Stimulated activated CD8-positive, alpha-beta memory T cell treated with anti-CD3 and anti-CD28 coated beads, Interleukin-12 subunit alpha, Interleukin-12 subunit beta, amount 100 ng/mL, for 24 hours (primary cell): ENCODE measurements at regions not wholly inside any gene's neighbourhood (a gene's known extent, or its start where the extent isn't known, plus 50 kb on each side); places are given as distances from the start of the nearest gene placed in this dataset.

Experiments
- DNase-seq: peaks from one replicate; pipeline ENCODE4 v3.0.0-alpha.2; 2020; ENCODE audit errors: extremely low read depth

- DNase-seq = no peak
Observed at GRCh38 chr2:40507432-40507831, 55.5 kb upstream of the SLC8A1 start.

GRCh38 chr2:40510304-40510703, 58.4 kb upstream of the SLC8A1 start:
- no peak for DNase-seq

- DNase-seq = no peak
Observed at GRCh38 chr2:40511661-40512213, 59.8 kb upstream of the SLC8A1 start.

- DNase-seq = no peak
Observed at GRCh38 chr2:40512256-40512655, 60.4 kb upstream of the SLC8A1 start.

GRCh38 chr2:40513201-40513600, 61.3 kb upstream of the SLC8A1 start:
- no peak for DNase-seq

- no peak for DNase-seq
Observed at GRCh38 chr2:40516604-40517003, 64.7 kb upstream of the SLC8A1 start.

GRCh38 chr2:40528564-40528963, 76.7 kb upstream of the SLC8A1 start:
- no peak for DNase-seq

- DNase-seq = no peak
Observed at GRCh38 chr2:40531359-40531758, 79.5 kb upstream of the SLC8A1 start.

- no peak for DNase-seq
Observed at GRCh38 chr2:40534528-40534927, 82.6 kb upstream of the SLC8A1 start.

GRCh38 chr2:40535972-40536371, 84.1 kb upstream of the SLC8A1 start:
- DNase-seq = no peak

- no peak for DNase-seq
Observed at GRCh38 chr2:40540026-40540425, 88.1 kb upstream of the SLC8A1 start.

GRCh38 chr2:40543381-40543780, 91.5 kb upstream of the SLC8A1 start:
- DNase-seq = no peak

GRCh38 chr2:40544072-40544471, 92.2 kb upstream of the SLC8A1 start:
- DNase-seq = no peak

- no peak for DNase-seq
Observed at GRCh38 chr2:40545645-40546044, 93.8 kb upstream of the SLC8A1 start.

- no peak for DNase-seq
Observed at GRCh38 chr2:40546439-40547191, 94.7 kb upstream of the SLC8A1 start.

GRCh38 chr2:40548521-40548920, 96.6 kb upstream of the SLC8A1 start:
- no peak for DNase-seq

- no peak for DNase-seq
Observed at GRCh38 chr2:40550085-40550484, 98.2 kb upstream of the SLC8A1 start.

- DNase-seq = no peak
Observed at GRCh38 chr2:40551081-40551480, 99.2 kb upstream of the SLC8A1 start.

GRCh38 chr2:40554665-40555294, 102.9 kb upstream of the SLC8A1 start:
- no peak for DNase-seq

GRCh38 chr2:40556293-40556692, 104.4 kb upstream of the SLC8A1 start:
- no peak for DNase-seq

- DNase-seq = no peak
Observed at GRCh38 chr2:40556739-40557138, 104.8 kb upstream of the SLC8A1 start.

- no peak for DNase-seq
Observed at GRCh38 chr2:40558761-40559160, 106.9 kb upstream of the SLC8A1 start.

- DNase-seq = no peak
Observed at GRCh38 chr2:40559175-40559574, 107.3 kb upstream of the SLC8A1 start.
